GM19438 (cell line): ENCODE measurements at regions not wholly inside any gene's neighbourhood (a gene's known extent, or its start where the extent isn't known, plus 50 kb on each side); places are given as distances from the start of the nearest gene placed in this dataset.
"Not testable (repeated sequence)": the region's sequence is repeated elsewhere in the genome, so short reads cannot be mapped to it uniquely, and the experiment has no call there.

Experiments used
- ATAC-seq: cut with Tn5 transposase; IDR thresholded peaks from one replicate; pipeline ENCODE4 v1.9.1; 2021; ENCODE audit warnings: low read depth; ENCODE audit not compliant: unreplicated experiment

GRCh38 chr10:71015674-71016073 is 127.3 kb upstream of the PCBD1 start:
- ATAC-seq = no peak

- not testable (repeated sequence) for ATAC-seq
These were observed 131.7 kb upstream of the PCBD1 start for GRCh38 chr10:71020061-71020460.

- ATAC-seq = no peak
These were observed 133.0 kb upstream of the PCBD1 start for GRCh38 chr10:71021402-71021801.

DNA sequence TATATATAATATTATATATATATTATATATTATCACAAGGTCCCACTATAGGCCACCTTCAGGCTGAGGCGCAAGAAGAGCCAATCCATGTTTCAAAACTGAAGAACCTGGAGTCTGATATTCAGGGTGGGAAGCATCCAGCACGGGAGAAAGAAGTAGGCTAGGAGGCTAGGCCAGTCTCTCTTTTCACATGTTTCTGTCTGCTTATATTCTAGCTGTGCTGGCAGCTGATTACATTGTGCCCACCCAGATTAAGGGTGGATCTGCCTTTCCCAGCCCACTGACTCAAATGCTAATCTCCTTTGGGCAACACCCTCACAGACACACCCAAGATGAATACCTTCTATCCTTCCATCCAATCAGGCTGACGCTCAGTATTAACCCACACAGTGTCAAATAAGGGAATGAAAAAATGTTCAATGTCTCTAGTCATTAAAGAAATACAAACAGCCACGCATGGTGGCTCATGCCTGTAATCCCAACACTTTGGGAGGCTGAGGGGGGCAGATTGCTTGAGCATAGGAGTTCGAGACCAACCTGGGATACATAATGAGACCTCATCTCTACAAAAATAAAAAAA is 135.4 kb upstream of the PCBD1 start:
- ATAC-seq = no peak

GRCh38 chr10:71024490-71024889 is 136.1 kb upstream of the PCBD1 start:
- no peak for ATAC-seq

GRCh38 chr10:71025535-71025934 is 137.2 kb upstream of the PCBD1 start:
- no peak for ATAC-seq

DNA sequence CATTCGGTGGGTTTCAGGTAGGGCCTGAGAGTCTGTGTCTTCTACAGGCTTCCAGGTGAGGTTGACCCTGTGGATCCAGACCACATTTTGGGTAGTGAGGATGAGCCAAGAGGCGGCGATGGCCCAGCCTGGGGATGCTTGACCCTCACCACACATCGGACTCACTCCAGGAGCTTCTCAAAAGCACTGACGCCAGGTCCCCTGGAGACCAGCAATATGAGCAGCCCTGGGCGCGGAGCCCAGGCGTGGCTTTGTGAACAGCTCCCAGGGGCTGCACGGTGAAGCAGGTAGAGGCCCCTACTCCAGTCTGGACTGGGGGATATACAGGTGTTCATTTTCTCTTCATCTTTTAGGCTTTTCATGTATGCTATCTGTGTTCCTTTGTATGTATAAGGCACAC is 139.7 kb upstream of the PCBD1 start:
- no peak for ATAC-seq

- ATAC-seq = no peak
These were observed 141.1 kb upstream of the PCBD1 start for GRCh38 chr10:71029411-71029892.

- ATAC-seq = no peak
These were observed 141.5 kb upstream of the PCBD1 start for GRCh38 chr10:71029907-71030306.

GRCh38 chr10:71031026-71031425 is 142.7 kb upstream of the PCBD1 start:
- ATAC-seq = no peak

GRCh38 chr10:71031603-71032002 is 143.2 kb upstream of the PCBD1 start:
- no peak for ATAC-seq

GRCh38 chr10:71032887-71033286 is 144.5 kb upstream of the PCBD1 start:
- ATAC-seq = no peak

DNA sequence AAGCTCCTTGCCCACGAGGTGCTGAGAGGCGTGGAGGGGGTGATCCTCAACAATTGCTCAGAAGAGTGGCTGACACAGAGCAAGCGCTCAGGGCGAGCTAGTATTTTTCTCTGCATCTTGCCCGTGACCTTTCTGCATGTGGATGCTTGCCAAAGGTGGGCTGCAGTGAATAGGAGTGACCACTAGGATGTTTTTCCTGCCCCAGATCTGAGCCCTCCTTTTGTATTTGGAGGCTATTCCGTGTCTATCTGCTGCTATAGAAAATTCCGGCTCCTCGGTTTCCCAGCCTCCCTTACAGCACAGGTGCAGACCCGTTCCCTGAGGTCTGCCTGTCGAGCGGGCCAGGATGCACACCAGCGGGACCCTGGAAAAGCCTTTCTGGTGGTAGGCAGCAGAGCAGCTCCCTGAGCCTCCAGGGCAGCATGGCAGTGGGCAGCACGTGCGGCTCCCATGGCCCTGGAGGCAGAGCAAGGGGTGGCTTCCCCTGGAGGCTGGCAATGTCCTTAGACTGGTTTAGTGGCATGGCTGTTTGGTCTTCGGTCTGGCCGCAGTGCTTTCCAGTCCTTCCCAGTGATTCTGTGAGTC is 145.1 kb upstream of the PCBD1 start:
- ATAC-seq = no peak

GRCh38 chr10:71035511-71036296 is 147.3 kb upstream of the PCBD1 start:
- no peak for ATAC-seq

GRCh38 chr10:71036297-71036966 is 148.1 kb upstream of the PCBD1 start:
- no peak for ATAC-seq

GRCh38 chr10:71038091-71038633 is 149.8 kb upstream of the PCBD1 start:
- ATAC-seq = no peak

- ATAC-seq = no peak
These were observed 150.6 kb upstream of the PCBD1 start for GRCh38 chr10:71038921-71039320.

DNA sequence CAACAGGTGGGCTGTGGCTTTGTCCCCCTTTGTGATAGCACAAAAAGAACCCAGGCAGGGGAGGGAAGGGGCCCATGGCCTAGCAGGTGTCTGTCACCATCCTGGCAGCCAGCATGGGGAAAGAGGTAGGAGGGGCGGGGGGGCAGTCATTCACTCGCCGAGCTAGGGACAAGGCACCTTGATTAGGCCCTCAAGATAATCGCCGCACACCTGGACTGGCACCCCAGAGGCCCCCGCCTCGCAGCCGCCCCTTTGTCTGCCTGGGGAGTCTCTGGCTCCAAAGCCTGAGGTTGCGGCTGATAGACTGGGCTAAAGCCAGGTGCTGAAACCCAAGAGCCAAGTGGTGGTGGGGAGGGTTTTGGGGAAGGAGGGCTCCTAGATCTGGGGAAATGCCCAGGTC is 151.2 kb upstream of the PCBD1 start:
- ATAC-seq = no peak

DNA sequence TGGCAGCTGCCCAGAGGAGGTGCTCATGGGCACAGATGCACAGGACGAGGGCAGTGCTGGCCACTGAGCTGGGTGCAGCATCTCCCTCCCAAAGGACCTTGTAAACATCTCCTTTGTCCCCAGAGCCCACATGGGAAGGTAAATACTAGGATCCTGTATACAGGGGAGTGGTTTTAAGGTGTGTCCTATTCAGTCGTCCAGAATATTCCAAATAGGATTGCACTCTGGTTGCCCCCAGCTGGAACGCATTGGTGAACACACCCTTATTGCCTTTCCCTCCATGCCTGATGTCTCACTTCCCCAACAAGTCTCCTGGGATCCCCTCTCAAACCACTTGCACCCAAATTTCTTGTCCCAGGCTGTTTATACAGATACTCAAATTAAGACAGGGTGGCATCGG is 152.0 kb upstream of the PCBD1 start:
- no peak for ATAC-seq

- no peak for ATAC-seq
These were observed 152.7 kb upstream of the PCBD1 start for GRCh38 chr10:71040846-71041605.
